HG03095 (cell line): ENCODE measurements at regions not wholly inside any gene's neighbourhood (a gene's known extent, or its start where the extent isn't known, plus 50 kb on each side); places are given as distances from the start of the nearest gene placed in this dataset.

Experiments
- ATAC-seq: cut with Tn5 transposase; IDR thresholded peaks from one replicate; pipeline ENCODE4 v1.9.1; 2021; ENCODE audit warnings: moderate library complexity; ENCODE audit not compliant: unreplicated experiment

GRCh38 chr2:167543721-167544120, 655.4 kb downstream of the XIRP2 start:
- ATAC-seq, result no peak

GRCh38 chr2:167537743-167538142, 649.5 kb downstream of the XIRP2 start:
- ATAC-seq, result no peak

- ATAC-seq, result no peak
These were observed 646.2 kb downstream of the XIRP2 start for GRCh38 chr2:167534443-167534842.

GRCh38 chr2:167524786-167525185, 636.5 kb downstream of the XIRP2 start:
- no peak for ATAC-seq

GRCh38 chr2:167510071-167510759, 621.9 kb downstream of the XIRP2 start:
- ATAC-seq, result no peak

- ATAC-seq, result no peak
These were observed 621.3 kb downstream of the XIRP2 start for GRCh38 chr2:167509586-167509985.

GRCh38 chr2:167508709-167509108, 620.4 kb downstream of the XIRP2 start:
- ATAC-seq, result no peak

GRCh38 chr2:167506395-167506794, 618.1 kb downstream of the XIRP2 start:
- ATAC-seq, result no peak

- ATAC-seq, result no peak
These were observed 616.4 kb downstream of the XIRP2 start for GRCh38 chr2:167504695-167505094.

- ATAC-seq, result no peak
These were observed 615.8 kb downstream of the XIRP2 start for GRCh38 chr2:167504061-167504460.

GRCh38 chr2:167501618-167502017, 613.3 kb downstream of the XIRP2 start:
- no peak for ATAC-seq

- ATAC-seq, result no peak
These were observed 605.6 kb downstream of the XIRP2 start for GRCh38 chr2:167493862-167494261.

- no peak for ATAC-seq
These were observed 604.2 kb downstream of the XIRP2 start for GRCh38 chr2:167492486-167492885.

GRCh38 chr2:167491788-167492187, 603.5 kb downstream of the XIRP2 start:
- ATAC-seq, result no peak

- no peak for ATAC-seq
These were observed 602.2 kb downstream of the XIRP2 start for GRCh38 chr2:167490455-167490854.

- ATAC-seq, result no peak
These were observed 601.0 kb downstream of the XIRP2 start for GRCh38 chr2:167489325-167489724.

- no peak for ATAC-seq
These were observed 599.4 kb downstream of the XIRP2 start for GRCh38 chr2:167487728-167488127.

- no peak for ATAC-seq
These were observed 596.6 kb downstream of the XIRP2 start for GRCh38 chr2:167484875-167485274.

GRCh38 chr2:167480986-167481309, 592.7 kb downstream of the XIRP2 start:
- ATAC-seq, result no peak

- no peak for ATAC-seq
These were observed 592.1 kb downstream of the XIRP2 start for GRCh38 chr2:167480232-167480985.

GRCh38 chr2:167478196-167478595, 589.9 kb downstream of the XIRP2 start:
- no peak for ATAC-seq

GRCh38 chr2:167475791-167476190, 587.5 kb downstream of the XIRP2 start:
- no peak for ATAC-seq

GRCh38 chr2:167471734-167472133, 583.5 kb downstream of the XIRP2 start:
- peak; percentile 67 for ATAC-seq
